GM12875 (cell line): ENCODE measurements at regions not wholly inside any gene's neighbourhood (a gene's known extent, or its start where the extent isn't known, plus 50 kb on each side); places are given as distances from the start of the nearest gene placed in this dataset.

Experiments
- H3K4me3 ChIP-seq: one replicate; pipeline ENCODE4 v1.5.1; 2011; ENCODE audit warnings: low read depth, low read length, control low read depth
- CTCF ChIP-seq: IDR thresholded peaks from 2 replicates; pipeline ENCODE4 v1.5.1; 2011; ENCODE audit warnings: low read depth, mild to moderate bottlenecking, control low read depth, inconsistent platforms, low read length, moderate library complexity, borderline replicate concordance; ENCODE audit not compliant: insufficient read depth

DNA sequence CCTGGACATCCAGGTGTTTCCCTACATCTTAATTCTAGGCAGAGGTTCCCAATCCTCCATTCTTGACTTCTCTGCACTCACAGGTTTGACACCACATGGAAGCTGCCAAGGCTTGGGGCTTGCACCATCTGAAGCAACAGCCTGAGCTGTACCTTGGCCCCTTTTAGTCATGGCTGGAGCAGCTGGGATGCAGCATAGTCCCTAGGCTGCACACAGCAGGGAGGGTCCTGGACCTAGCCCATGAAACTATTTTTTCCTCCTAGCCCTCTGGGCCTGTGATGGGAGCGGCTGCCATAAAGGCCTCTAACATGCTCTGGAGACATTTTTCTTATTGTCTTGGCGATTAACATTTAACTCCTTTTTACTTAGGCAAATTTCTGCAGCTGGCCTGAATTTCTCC lies 417.2 kb upstream of the FLRT2 start:
- no peak overlapping the region for H3K4me3 ChIP-seq
- TF ChIP-seq CTCF = no peak

DNA sequence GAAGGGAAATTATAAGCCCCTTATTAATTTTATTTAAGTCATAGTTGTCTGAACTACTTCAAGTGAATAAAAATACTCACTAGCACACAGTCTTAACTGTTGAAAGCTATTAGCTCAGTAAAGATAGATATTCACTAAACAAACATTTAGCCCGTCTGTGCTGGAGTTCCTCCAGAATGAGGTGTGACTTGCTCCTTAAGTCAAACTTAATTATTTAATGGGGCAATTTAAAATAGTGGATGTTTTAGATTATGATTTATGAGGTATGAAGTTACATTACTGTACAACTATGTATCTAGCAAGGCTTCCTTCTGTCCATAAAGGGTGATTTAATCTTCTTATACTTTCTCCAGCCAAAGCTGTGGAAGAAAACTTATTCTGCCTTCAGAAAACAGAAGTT lies 414.0 kb upstream of the FLRT2 start:
- H3K4me3 ChIP-seq = no peak overlapping the region
- no peak for TF ChIP-seq CTCF

DNA sequence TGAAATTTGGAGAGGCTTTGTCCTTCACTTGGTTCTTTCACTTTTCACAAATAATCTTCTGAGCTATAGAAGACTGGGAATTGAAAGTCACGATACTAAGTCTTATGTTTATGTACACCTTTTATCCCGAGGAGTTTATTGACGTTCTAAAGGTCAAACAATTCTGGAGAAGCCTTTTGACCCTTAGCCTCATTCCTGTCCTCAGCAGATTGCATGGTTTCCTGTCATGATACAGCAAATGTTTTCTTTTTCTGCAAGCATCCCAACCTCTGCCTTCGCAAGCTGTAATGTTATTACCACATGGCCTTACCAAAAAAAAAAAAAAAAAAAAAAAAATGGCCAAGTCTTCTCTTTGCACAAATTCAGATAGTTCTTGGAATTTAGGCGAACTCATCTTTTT lies 411.7 kb upstream of the FLRT2 start:
- no peak overlapping the region for H3K4me3 ChIP-seq
- TF ChIP-seq CTCF = no peak

- TF ChIP-seq CTCF = no peak
- H3K4me3 ChIP-seq = no peak overlapping the region
These were observed 407.3 kb upstream of the FLRT2 start for GRCh38 chr14:85122690-85123089.

- no peak overlapping the region for H3K4me3 ChIP-seq
- TF ChIP-seq CTCF = no peak
These were observed 406.2 kb upstream of the FLRT2 start for GRCh38 chr14:85123755-85124154.

DNA sequence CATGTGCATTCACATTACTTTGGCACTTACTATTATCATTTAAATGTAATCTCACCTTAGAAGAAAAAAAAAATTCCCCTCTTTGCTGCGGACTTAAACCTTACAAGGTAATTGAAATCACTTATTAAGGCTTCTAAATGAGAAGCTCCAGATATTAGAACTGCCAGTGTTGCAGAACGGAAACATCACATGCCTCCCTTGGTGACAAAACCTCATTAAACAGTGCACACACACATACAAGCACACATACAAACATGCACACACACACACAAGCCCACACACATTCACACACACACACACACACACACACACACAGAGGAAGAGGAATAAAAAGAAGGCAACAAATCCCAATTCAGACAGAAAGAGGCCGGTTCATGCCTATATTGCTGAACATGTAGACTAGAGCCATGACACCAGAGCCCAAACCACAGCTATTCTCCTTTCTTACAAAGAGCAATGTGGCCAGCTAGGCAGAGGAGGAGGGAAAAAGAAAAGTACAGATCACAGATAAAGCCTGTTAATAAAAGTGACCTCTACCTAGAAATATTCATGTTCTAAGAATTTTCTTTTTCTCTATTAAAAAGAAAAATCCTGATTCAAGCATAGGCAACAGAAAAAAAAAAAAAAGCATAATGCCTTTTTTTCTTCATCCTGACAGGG lies 405.2 kb upstream of the FLRT2 start:
- TF ChIP-seq CTCF = no peak

DNA sequence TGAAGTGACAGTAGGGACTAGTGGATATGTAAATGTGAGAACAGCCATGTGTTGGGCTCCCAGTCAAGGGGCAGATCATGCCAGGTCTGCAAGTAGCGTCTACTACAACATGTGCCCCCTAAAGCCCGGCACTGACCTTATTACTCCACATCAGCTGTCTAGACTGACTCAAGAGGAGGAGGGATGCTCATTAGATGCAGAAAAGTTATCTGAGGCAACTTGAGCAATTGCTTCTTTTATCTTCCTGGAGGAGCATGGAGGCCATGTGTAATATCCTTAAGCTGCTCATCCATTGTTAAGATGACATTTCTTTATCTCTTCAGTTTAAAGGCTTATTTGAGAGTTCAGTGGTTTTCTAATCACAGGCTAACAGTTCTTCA lies 404.7 kb upstream of the FLRT2 start:
- TF ChIP-seq CTCF = no peak
- no peak overlapping the region for H3K4me3 ChIP-seq

More for the DNA sequence above, 405.2 kb upstream of the FLRT2 start:
- no peak overlapping the region for H3K4me3 ChIP-seq
